NCI-H748 (cell line): ENCODE measurements at regions not wholly inside any gene's neighbourhood (a gene's known extent, or its start where the extent isn't known, plus 50 kb on each side); places are given as distances from the start of the nearest gene placed in this dataset.
"Not testable (repeated sequence)": the region's sequence is repeated elsewhere in the genome, so short reads cannot be mapped to it uniquely, and the experiment has no call there.

Experiments used
- DNase-seq: peaks from one replicate; lab custom pipeline; 2025; ENCODE audit not compliant: unreplicated experiment; lab: John Stamatoyannopoulos, UW

DNA sequence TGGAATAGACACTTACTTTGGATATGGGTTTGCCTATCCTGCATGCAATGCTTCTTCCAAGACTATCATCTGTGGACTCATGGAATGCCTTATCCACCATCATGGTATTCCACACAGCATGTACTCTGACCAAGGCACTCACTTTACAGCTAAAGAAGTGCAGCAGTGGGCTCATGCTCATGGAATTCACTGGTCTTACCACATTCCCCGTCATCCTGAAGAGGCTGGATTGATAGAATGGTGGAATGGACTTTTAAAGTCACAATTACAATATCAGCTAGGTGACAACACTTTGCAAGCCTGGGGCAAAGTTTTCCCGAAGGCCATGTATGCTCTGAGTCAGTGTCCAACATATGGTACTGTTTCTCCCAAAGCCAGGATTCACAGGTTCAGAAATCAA, 199.1 kb downstream of the GJA1 start:
- DNase-seq, result not testable (repeated sequence)

DNA sequence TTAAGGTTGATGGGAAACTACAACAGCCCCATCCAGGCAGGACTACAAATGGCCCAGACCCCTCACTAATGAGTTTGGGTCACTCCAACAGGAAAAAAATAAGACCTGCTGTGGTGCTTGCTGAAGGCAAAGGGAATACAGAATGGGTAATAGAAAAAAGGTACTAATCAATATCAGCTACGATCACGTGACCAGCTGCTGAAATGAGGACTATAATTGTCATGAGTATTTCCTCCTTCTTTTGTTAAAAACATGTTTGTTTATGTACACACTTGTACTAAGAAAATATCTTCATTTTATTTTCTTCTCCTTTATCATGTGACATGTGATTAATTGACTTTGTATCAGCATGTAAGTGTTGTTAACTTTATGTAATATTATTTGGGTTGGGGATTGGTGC, 199.9 kb downstream of the GJA1 start:
- no peak for DNase-seq

DNA sequence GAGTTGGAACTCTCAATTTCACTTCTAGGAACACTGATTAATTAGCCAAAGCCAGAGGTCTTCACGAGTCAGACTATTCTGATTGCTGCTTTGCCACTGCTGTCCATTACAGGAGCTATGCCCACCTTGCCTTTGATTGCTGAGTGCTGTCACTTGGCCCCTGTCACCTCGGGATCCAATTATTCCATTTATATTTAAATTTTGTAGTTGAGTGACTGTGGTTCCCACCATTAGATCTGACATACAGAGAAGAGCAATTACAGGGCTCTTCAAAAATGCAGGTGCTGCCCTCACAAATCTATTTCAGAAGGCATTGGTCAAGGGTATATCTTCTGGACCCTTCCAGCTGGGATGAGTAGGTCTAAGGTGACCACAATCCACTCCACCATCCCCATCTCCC, 200.8 kb downstream of the GJA1 start:
- not testable (repeated sequence) for DNase-seq

DNA sequence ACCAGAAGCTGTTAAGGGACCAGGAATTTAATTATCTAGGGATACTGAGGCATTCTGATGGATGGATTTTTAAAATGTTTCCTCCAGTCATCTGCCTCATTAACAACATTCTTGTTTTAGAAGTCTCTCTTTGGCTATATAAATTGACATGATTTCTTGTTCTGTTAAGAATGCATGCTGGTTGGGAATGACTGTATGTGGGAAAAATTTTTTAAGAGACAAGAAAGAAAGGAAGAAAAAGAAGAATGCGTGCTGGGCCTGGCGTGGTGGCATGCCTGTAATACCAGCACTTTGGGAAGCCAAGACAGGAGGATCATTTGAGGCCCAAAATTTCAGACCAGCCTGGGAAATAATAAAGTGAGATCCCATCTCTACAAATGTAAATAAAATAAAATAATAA, 203.6 kb downstream of the GJA1 start:
- no peak for DNase-seq

DNA sequence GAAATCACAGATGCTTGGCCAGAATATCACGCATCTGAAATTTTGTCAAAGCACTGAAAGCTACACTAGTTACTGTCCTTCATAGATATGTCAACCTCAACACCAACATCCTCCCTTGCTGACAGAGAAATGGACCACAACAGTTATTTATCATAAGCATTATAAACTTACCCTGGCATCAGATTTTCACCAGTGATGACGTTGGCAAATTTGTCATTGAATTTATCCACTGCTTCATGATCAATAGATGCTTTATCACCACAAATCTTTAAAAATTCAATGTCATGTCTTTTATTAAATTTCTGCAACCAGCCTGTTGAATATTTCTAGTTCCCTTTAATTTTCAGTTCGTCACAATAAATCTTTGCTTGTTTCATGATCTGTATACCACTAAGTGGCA, 205.7 kb downstream of the GJA1 start:
- no peak for DNase-seq

DNA sequence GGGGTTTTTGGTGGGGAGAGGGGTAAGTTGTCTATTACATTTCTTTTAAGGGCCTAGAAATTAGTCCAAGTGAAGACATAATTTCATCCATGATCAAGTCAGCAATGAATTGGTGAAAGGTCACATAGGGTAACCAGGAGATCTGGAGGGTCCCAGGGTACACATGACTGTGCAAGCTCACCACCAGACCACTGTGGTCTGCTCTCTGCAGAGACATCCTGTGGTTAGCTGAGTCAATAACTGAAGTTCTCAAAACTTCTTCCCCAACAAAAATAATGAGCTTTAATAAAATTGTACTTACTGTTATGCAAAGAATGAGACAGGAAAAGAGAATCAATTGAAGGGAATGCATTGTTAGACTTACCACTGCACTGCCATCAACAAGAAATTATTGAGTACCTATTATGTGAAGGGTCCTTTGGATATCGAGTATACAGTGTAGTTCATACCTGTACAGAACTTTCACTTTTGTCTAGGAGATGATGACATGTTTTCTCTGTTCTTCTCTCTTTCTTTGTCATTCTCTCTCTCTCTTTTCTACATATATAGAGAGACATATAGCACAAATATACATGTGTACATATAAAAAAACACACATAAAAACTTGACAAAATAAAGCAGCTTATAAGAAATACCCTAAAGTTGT, 209.8 kb downstream of the GJA1 start:
- DNase-seq, result no peak

DNA sequence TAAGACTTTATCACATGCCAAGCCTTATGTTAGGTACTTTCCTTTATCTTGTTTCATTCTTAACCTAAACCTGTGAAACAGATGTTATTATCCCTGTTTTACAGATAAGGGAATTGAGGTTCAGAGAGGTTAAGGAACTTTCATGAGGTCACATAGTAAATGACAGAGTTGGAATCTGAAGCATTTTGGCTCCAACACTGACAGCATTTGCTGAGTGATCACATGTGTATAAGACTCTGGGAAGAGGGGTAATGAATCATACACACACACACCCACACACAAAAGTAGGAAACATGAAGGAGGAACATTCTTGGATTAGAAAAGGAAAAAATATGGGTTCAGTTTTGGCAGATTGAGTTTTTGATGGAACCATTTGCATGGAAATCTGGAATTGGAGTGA, 212.5 kb downstream of the GJA1 start:
- no peak for DNase-seq

DNA sequence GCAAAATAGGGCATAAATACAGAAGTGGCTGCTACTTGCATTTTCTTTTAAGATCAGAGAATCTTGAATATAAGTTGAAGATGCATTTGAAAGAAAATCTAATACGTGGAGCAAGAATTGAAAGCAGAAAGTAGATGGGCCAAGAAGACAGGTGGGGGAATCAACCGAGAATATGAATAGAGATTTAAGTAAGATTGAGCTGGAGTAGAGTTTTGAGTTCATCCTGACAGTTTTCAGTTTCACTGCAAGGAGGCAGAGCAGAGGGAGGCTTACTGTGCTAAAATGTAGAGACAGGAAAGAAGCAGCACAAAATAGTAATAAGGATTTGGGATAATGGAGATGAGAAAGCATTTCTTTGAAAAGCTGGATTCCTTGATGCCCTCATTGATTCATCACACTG, 214.5 kb downstream of the GJA1 start:
- no peak for DNase-seq

DNA sequence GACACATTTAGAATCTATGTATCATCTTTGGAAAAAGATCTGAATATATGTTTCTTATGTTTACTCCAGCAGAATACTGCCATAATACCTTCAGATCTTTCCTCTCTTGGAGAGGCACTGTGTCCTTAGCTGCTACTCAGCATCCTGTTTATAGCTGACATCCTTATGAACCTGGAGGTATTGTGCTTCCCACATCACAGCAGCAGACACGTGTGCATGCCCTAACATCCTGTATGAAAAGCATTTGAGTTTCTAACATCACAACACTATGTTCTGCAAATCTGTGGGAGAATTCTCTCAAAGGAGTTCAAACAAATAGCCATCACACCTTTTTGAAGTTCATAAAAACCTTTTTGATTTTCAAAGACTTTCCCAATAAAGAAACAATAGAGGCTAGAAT, 216.0 kb downstream of the GJA1 start:
- DNase-seq, result no peak

DNA sequence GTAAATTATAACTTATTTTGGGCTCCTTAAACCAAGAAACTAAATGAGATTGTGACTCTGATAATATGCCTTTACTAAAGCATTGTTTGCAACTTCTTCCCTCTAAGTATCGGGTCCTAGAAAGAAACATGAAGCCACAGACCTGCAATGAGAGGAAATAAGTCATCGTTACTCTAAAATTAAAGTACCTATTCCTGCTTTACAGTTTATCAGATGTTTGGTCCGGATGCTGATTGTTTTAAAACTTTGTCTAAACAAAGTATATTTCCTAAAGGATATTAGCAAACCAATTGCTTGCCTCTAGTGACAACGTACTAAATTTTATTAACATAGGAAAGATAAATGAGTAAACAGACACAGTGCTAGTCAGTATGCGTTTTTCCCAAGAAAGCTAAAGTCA, 216.8 kb downstream of the GJA1 start:
- DNase-seq, result no peak

DNA sequence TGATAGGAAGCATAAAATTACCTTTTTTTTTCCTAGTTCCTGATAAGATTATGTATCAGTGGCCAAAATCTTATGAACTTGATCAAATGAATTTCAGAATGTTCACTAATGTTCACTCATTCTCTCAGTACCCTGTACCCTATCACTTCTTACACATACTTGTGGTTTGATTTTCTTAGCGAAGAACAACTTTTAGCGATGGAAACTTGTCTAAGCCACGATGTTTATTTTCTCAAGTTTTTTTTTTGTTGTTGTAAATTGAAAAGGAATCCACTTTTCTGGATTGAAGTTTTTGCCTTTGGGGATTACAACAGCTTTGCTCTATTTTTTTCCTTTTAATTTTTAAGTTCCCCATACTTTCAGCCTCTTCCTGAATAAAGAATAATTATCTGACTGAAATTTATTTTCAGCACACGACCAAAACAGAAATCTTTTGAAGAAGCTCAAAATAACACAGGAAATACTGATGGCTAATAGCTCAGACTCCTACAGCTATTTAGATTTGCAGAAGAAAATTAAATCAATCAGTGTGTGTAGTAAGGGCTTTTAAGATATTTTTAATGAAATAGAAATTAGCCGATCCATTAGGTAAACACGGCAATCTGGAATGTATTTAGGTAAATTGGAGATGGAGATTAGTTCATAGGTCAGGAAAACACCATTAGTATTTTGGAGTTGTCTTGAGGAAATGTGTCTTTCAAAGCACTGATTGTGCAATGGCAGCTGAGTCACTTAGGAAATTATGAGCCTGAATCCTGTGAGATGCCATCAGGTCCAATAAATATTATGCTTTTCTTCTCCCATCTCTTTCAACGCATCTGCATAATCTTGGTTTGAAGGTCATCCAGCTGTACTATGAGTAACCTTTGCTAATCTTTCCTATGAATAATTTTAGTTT, 217.5 kb downstream of the GJA1 start:
- no peak for DNase-seq

DNA sequence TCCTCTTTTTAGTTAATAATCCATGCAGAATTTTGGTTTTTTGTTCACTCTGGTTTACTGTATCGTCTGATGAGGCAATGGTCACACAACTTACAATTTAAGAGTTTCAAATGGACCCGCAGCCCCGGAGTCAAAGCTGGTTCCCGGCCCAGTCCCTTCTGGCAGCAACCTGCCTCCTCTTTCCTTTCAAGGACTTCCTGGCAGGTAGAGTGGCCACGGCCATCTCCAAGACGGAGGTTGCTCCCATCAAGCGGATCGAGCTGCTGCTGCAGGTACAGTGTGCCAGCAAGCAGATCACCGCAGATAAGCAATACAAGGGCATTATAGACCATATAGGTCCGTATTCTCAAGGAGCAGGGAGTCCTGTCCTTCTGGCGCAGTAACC, 218.2 kb downstream of the GJA1 start:
- DNase-seq, result no peak

DNA sequence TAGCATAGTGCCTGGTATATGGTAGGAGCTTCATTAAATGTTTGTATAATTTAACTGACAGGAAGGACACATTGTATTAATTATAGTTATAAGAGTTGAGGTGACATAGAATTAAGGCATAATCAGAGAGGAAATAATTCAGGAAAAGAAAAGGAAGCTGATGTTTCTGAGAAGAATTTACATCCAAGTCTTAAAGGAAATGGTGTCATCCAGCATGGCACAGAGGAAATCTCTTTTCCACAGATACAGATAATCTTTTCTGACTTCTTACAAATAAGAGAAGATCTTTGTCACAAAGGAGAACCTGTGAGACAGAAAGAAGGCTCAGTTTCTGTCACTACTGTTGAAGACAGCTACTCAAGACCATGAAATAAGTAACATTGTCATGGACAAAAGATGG, 222.5 kb downstream of the GJA1 start:
- no peak for DNase-seq

DNA sequence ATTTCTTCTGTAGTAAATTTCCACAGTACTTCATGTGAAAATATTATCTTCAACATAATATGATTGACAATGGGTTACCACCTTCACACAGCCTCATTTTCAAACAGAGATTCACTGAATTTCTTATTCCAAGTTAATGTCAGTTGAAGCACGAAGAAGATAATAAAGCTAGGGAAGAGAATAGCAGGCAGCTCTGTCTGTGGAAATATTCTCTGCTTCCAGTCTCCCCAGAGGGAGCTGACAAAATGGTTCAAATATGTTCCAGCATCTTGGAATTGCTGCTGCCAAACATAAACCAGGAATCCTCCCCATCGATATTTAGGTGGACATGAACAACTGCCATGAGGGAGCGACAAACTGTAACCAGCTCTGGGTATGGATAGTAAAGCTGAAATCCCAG, 224.8 kb downstream of the GJA1 start:
- DNase-seq, result no peak

DNA sequence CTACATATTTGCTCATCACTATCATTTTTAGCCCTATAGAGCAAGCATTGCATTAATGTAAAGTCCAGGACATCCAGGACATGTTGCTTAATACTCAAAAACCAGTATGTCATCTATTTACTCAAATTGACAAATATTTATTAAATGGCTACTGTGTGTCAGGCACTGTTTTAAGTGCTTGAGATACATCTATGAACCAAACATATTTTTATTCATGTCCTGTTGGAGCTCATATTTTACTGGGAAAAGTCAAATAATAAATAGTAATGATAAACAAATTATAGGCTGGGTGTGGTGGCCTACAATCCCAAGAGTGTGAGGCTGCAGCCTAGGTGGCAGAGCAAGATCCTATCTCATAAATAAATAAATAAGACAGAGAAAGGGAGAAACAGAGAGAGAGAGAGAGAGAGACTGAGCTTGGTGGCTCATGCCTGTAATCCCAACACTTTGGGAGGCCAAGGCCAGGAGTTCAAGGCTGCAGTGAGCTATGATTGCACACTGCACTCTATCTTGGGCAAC, 227.9 kb downstream of the GJA1 start:
- no peak for DNase-seq

DNA sequence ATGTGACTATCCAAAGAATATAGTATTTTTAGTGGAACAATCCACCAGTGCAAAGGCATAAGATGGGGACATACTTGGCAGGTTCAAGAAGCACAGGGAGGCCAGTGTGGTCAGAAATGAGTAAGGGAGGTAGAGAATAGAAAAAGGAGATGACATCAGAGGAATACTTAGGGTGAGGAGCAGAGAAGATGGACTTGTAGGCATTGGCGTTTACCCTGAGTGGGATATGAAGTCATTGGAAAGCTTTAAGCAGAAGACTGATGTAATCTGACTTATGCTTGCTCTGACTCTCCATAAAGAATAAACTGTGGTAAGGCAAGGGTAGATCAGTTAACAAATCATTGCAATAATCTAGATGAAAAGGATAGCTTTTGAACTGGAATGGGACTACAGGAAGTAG, 228.7 kb downstream of the GJA1 start:
- no peak for DNase-seq

DNA sequence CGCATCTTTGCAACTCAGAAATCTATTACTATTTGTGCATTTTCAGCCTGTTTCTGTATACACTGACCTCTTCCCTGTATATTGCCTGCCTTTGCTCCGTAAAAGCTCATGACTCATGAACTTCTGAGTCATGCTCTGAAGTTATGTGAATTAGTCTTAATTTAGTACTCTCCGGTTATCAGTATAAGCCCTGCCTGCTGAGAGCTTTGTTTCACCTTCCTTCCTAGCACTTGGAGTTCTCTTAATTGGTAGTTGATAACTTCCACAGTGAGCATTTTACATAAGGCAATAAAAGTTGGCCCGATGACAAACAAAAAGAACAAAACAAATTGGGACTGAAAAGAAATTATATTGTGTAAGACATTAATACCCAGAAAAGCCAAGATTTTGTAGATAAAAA, 231.4 kb downstream of the GJA1 start:
- DNase-seq, result no peak

DNA sequence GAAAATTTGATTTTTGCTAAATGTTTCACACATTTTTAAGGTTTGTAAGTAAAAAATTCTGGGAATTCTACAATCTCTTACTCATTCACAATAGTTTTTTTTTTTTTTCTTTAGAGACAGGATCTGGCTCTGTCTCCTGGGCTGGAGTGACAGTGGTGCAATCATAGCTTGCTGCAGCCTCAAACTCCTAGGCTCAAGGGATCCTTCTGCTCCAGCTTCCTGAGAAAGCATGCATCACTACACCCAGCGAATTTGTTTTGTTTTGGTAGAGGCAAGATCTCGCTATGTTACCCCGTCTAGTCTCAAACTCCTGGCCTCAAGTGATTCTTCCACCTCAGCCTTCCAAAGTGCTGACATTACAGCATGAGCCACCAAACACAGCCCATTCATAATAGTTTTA, 232.8 kb downstream of the GJA1 start:
- no peak for DNase-seq

DNA sequence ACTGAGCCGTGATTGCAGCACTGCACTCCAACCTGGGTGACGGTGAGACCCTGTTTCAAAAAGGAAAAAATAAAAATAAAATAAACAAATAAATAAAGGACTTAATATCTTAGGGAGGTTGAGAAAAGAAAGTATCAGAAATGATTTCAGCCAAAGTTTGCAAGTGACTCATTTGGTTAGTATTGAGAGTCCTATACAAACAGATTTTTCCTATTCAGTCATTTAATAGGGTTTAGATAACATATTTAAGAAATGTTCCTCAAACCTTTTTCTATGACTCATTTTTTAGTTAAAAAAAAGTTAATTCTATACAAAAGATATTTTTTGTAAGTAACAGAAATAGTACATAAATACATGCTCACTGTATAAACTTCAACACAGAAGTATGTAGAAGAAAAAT, 235.1 kb downstream of the GJA1 start:
- DNase-seq, result no peak

DNA sequence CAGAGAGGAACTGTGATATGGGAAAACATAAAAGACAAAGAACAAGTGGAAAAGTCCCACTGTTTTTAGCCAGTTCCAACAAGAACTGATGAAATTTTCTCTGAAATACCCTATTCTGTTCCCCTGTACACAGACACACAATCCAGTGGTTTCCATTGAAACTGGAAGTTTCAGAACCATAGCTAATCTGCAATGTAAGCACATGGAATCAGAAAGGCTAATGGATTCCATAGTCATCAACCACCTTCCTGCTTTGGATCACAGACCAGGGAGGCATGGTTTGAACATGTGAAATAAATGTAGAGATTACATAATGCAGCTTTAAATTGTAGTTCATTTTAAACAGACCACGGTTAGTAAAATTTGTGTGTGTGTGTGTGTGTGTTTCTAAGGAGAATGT, 242.1 kb downstream of the GJA1 start:
- no peak for DNase-seq

DNA sequence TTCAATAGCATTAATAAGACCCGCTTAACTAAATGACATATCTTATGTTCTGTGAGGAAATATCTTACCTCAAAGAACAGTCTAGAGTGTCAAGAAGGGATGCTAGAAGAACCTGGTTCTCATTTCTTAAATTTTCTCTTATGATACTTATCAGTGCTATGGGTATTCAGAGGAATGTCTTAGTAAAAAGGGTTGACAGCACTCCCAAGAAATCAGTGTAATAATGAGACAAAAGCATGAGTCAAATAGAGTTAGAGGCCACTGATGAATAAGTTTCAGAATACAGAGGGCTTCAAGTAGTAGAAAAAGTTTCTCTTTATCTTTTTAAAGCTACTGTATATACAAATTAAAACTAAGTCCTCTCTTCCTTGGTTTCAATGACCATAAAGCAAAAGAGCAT, 242.8 kb downstream of the GJA1 start:
- DNase-seq, result no peak

DNA sequence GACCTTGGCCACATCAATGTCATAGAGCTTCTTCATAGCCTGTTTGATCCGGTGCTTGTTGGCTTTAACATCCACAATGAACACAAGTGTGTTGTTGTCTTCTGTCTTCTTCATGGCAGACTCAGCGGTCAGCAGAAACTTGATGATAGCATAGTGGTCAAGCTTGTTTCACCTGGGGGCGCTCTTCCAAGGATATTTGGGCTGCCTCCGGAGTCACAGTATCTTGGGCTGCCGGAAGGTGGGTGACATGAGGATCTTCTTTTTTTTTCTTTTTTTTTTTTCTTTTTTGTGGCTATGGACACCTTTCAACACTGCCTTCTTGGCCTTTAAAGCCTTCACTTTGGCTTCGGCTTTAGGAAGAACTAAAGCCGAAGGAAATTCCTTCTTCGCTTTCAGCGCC, 244.6 kb downstream of the GJA1 start:
- DNase-seq, result no peak

DNA sequence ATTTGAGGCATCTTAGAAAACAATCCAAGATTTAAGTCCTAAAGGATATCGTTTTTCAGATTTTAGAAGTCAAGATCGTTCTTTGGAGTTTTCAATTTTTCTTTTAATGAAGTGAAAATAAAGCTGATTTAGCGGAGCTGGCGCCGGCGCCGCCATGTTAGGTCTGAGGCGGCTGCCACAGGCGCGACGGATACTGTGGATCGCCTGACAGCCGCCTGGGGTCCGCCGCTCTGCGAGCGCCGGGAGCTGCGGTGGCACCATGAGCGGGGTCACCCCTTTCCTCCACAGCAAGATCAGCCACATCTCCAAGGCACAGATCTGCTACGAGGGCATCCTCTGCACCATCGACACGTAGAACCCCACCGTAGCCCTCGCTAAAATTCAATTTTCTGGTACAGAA, 247.2 kb downstream of the GJA1 start:
- DNase-seq, result peak; percentile 58
